ENCODE measurements at regions not wholly inside any gene's neighbourhood (a gene's known extent, or its start where the extent isn't known, plus 50 kb on each side); places are given as distances from the start of the nearest gene placed in this dataset.
A peak's percentile ranks its signal among the peaks of the same experiment; 100 is the strongest.
"Not testable (repeated sequence)": the region's sequence is repeated elsewhere in the genome, so short reads cannot be mapped to it uniquely, and the experiment has no call there.

DNA sequence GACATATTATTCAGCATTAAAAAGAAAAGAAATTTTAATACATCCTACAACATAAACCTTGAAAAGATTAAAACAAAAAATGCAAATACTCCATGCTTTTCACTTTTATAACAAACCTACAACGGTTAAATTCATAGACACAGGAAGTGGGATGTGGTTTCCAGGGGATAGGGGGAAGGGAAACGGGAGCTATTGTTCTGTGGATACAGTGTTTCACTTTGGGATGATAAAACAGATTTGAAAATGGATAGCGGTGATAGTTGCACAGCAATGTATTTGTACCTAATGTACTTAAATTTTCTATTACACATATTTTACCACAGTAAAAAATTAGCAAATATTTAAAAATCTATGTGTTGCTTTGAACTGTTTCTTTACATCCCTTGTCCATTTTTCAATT is 368.0 kb downstream of the CDY2B start:
- DNase-seq (ENCODE audit: insufficient read length, low spot score); FAIRE-seq: not testable (repeated sequence)

DNA sequence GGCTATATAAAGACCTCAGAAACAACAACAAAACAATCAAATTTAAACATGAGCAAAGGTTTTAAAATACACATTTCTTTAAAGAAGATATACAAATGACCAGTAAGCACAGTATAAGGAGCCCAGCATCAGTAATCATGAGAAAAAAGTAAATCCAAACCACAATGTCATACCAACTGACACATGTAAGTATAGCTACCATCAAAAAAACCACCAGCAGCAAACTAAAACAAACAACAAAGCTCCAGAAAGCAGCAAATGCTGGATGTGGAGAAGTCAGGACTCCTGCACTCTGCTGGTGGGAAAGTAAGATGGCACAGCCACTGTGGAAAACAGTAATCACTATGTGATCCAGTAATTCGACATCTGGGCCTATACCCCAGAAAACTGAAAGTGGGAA is 368.5 kb downstream of the CDY2B start:
- FAIRE-seq: peak; percentile 60
- DNase-seq (ENCODE audit: insufficient read length, low spot score): not testable (repeated sequence)

- DNase-seq (ENCODE audit: insufficient read length, low spot score); FAIRE-seq: not testable (repeated sequence)
These were observed 374.2 kb downstream of the CDY2B start for GRCh38 chrY:17505834-17506233.

DNA sequence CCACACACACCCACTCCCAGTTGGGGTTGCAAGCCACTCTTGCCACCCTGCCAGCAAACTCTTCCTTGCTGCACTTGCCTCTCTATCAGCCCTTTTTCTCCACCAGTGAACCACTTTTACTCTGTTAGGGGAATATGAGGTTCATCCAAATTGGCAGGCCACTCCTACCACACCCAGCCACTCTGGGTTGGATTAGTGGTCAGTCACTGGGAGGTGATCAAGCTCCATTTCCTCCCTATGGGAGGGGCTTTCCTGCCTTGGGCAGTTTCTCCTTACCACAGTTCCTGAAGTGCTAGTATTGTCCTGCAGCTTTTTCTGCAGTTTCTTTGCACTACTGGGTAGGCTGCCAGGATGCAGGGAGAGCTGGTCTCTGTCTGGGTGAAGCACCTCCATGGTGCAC is 395.3 kb downstream of the CDY2B start:
- FAIRE-seq; DNase-seq (ENCODE audit: insufficient read length, low spot score): not testable (repeated sequence)

- not testable (repeated sequence) for FAIRE-seq; DNase-seq (ENCODE audit: insufficient read length, low spot score)
These were observed 395.9 kb downstream of the CDY2B start for GRCh38 chrY:17484157-17484556.

DNA sequence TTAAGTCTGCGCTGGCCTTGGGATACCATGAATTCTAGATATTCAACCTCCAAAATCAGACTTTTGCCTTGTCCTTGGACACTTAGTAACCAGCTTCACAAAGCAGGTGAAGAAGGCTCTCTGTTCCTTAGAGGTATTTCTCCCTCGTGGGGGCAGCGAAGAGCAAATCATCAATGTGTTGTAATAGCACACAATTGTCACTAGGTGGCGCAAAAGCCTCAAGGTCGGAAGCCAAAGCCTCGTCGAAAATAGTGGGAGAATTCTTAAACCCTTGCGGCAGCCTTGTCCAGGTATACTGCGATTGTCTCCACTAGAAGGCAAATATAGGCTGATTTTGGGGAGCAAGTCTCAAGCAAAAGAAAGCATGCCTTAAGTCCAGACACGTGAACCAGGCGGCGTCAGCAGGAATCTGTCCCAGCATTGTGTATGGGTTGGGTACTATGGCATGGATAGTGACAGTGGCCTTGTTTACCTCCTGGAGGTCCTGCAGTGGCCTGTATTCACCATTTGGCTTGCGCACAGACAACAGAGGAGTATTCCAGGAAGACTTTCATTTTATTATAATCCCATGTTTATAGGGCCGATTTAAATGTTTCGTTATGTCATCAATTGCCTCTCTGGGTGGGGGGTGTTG is 398.5 kb downstream of the CDY2B start:
- DNase-seq (ENCODE audit: insufficient read length, low spot score): not testable (repeated sequence)
- peak; percentile 80 for FAIRE-seq

DNA sequence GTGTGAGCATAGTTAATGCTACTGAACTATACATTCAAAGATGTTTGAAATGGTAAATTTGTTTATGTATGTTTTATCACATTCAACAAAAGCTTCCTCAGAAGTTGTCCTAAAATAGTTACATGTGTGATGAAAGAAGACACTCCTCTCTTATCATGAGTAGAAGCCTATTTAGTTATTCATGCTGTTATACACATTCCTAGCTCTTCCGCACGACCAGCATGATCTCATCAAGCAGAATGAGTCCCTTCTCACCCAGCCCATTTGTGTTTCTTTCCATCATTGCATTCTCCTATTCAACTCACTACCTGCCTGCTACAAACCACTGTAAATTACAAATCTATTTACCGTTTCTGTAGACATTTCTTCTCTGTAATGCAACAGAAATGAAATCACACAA is 408.0 kb downstream of the CDY2B start:
- not testable (repeated sequence) for DNase-seq (ENCODE audit: insufficient read length, low spot score); FAIRE-seq

GRCh38 chrY:17459753-17460152 is 420.3 kb downstream of the CDY2B start:
- peak; percentile 100 for FAIRE-seq
- not testable (repeated sequence) for DNase-seq (ENCODE audit: insufficient read length, low spot score)

- FAIRE-seq (no peak), DNase-seq (ENCODE audit: insufficient read length, low spot score) (no peak)
- TF ChIP-seq POU2F2 (IDR thresholded peaks at IDR 0.05; ENCODE audit: low read depth, low read length) (no peak), POLR2AphosphoS5 (IDR thresholded peaks at IDR 0.05; ENCODE audit: low read depth, low read length) (no peak), SPI1 (IDR thresholded peaks at IDR 0.05; ENCODE audit: low read depth, low read length) (no peak), POLR2A (IDR thresholded peaks at IDR 0.05; ENCODE audit: low read depth, low read length) (no peak), PAX5 (IDR thresholded peaks at IDR 0.05; ENCODE audit: insufficient read depth, low read length, severe bottlenecking) (no peak), TAF1 (IDR thresholded peaks at IDR 0.05; ENCODE audit: low read depth, low read length) (no peak)
These were observed 449.4 kb downstream of the CDY2B start for GRCh38 chrY:17430570-17431166.

DNA sequence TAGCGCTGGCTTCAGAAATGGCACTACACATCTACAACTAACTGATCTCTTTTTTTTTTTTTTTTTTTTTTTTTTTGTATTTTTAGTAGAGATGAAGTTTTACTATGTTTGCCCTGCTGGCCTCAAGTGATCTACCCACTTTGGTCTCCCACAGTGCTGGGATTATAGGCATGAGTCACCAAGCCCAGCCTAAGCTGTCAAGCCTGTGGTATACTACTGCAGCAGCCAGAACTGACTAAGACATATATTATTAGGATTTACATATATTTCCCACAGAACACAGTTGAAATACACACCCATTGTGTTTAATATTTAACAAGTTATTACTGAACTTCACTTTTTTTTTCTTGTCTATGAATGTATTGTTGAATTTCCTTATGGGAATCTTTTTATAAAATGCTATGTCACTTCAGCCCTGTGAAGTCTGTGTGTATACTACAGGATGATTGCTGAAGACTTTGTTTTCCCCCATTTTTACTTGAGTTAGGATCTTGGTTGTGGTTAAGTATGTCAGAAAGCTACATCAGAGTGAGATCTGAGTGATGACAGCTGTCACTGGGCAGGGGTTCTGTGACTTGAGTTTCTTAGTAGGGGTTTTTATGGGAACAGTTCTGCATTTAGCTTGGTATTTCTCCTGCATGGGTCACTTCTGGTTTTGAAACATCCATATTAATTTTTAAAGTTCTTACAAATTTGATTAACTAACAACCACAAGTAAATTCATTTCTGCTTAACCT is 481.5 kb downstream of the CDY2B start:
- TF ChIP-seq PAX5 (IDR thresholded peaks at IDR 0.05; ENCODE audit: insufficient read depth, low read length, severe bottlenecking) (no peak), POLR2AphosphoS5 (IDR thresholded peaks at IDR 0.05; ENCODE audit: low read depth, low read length) (no peak), POLR2A (IDR thresholded peaks at IDR 0.05; ENCODE audit: low read depth, low read length) (no peak)
- no peak for FAIRE-seq
- DNase-seq (ENCODE audit: insufficient read length, low spot score): no peak

GRCh38 chrY:17397659-17398058 is 482.4 kb downstream of the CDY2B start:
- TF ChIP-seq TAF1 (IDR thresholded peaks at IDR 0.05; ENCODE audit: low read depth, low read length) (no peak), SPI1 (IDR thresholded peaks at IDR 0.05; ENCODE audit: low read depth, low read length) (peak; percentile 61)
- FAIRE-seq (no peak), DNase-seq (ENCODE audit: insufficient read length, low spot score) (no peak)

- no peak for FAIRE-seq
- no peak for TF ChIP-seq SPI1 (IDR thresholded peaks at IDR 0.05; ENCODE audit: low read depth, low read length)
- no peak for TF ChIP-seq POU2F2 (IDR thresholded peaks at IDR 0.05; ENCODE audit: low read depth, low read length)
- no peak for TF ChIP-seq PAX5 (IDR thresholded peaks at IDR 0.05; ENCODE audit: insufficient read depth, low read length, severe bottlenecking)
- no peak for TF ChIP-seq POLR2AphosphoS5 (IDR thresholded peaks at IDR 0.05; ENCODE audit: low read depth, low read length)
- TF ChIP-seq POLR2A (IDR thresholded peaks at IDR 0.05; ENCODE audit: low read depth, low read length): no peak
- TF ChIP-seq TAF1 (IDR thresholded peaks at IDR 0.05; ENCODE audit: low read depth, low read length): no peak
- DNase-seq (ENCODE audit: insufficient read length, low spot score): no peak
These were observed 498.5 kb downstream of the CDY2B start for GRCh38 chrY:17381431-17382070.
